Stimulated activated memory B cell treated with anti-CD40 and anti-IgM and Interleukin-4, amounts not matched to agents 10 μg/mL and 1 μg/mL and 100 μg/mL, for 72 hours (primary cell): ENCODE measurements at regions not wholly inside any gene's neighbourhood (a gene's known extent, or its start where the extent isn't known, plus 50 kb on each side); places are given as distances from the start of the nearest gene placed in this dataset.

Experiments
- ATAC-seq: fragments of 150-1000 bp; cut with Tn5 transposase; 2 replicates; pipeline ENCODE4 v1.10.0; 2021
- H3K27ac Mint-ChIP-seq: one replicate; pipeline ENCODE4 v1.8.0; 2022; ENCODE audit warnings: mild to moderate bottlenecking, mixed read lengths
- H3K27me3 Mint-ChIP-seq: one replicate; pipeline ENCODE4 v1.8.0; 2022; ENCODE audit warnings: mixed read lengths
- H3K36me3 Mint-ChIP-seq: one replicate; pipeline ENCODE4 v1.8.0; 2022; ENCODE audit warnings: mixed read lengths
- H3K4me1 Mint-ChIP-seq: one replicate; pipeline ENCODE4 v1.8.0; 2022; ENCODE audit warnings: mixed read lengths
- H3K4me3 Mint-ChIP-seq: one replicate; pipeline ENCODE4 v1.8.0; 2022; ENCODE audit warnings: mild to moderate bottlenecking, moderate library complexity, mixed read lengths
- H3K9me3 Mint-ChIP-seq: one replicate; pipeline ENCODE4 v1.8.0; 2022; ENCODE audit warnings: mixed read lengths

DNA sequence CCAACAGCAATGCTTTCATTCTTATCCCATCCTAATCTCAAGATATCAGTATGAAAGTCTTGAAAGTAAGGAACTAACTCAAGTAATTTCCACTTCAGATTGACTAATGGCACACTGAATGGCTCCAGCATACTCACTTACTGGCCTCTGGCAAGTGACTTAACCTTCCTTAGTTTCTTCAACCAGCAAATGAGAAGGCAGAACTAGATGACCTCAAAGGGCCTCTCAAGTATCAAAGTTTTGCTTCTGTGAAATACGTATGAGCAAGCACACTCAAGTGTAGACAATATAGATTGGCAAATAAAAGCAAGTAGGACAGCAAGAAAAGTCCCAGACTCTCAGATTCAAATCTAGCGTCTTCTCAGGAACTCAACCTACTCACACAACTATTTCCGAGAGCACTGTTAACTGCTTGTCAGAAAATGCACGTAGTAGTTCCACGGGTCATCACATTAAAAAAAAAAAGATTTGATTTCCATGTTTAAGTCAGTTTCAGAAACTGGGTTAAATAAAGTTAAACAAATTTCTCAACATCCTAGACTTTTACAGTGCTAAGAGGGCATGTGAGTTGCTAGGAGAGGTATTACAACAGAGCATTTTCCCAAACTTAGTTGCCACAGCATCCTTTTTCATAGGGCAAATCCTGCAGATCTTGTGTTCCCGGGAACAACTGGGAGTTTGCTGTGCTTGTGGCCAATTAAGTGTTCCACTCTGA lies 276.9 kb upstream of the KLF14 start:
- peak overlapping the region; percentile 89 for H3K27ac Mint-ChIP-seq
- H3K4me3 Mint-ChIP-seq, result peak overlapping the region; percentile 22
- no peaks in the 10 kb centered on the region for H3K9me3 Mint-ChIP-seq
- H3K4me1 Mint-ChIP-seq, result peaks cover 86% of the 10 kb centered on the region
- peak; percentile 83 for ATAC-seq
- peaks cover 11% of the 10 kb centered on the region for H3K36me3 Mint-ChIP-seq
- H3K27me3 Mint-ChIP-seq, result no peaks in the 10 kb centered on the region

DNA sequence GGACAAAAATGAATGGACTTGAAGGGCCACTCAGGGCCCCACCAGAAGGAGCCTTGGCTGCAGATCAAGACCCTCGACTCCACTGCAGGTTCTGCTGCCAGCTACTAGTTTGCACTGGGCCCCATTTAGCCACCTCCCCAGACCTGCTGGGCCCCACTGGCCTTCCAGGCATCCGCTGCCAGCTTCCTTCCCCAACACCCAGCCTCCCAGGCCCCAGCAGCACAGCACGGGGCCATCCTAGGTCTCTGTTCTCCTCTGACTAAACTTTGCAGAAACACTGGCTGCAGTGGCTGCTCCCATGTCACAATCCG lies 277.4 kb upstream of the KLF14 start:
- H3K36me3 Mint-ChIP-seq, result peaks cover 11% of the 10 kb centered on the region
- H3K9me3 Mint-ChIP-seq, result no peaks in the 10 kb centered on the region
- no peaks in the 10 kb centered on the region for H3K27me3 Mint-ChIP-seq
- peaks cover 91% of the 10 kb centered on the region for H3K4me1 Mint-ChIP-seq
- no peak for ATAC-seq
- peak overlapping the region; percentile 22 for H3K4me3 Mint-ChIP-seq
- peak overlapping the region; percentile 89 for H3K27ac Mint-ChIP-seq

DNA sequence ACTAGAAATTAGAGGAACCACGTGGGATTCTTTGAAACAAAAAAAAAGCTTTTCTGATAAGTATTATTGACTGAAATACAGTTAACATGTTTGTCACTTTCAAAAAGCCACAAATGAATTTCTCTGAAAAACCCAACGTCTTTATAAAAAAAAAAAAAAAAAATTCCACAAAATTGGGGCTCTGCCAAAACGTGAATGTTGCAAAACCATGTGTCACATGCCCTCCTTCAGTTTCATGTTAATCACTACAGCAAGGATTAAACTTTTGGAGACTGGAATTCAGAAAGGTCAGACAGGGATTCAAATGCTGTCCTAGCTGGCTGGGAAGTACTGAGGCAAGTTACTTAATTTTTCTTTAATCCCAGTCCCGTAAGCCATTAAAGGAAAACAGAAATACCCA lies 278.0 kb upstream of the KLF14 start:
- Mint-ChIP-seq H3K27me3 (no peaks in the 10 kb centered on the region), H3K4me3 (no peak overlapping the region)

DNA sequence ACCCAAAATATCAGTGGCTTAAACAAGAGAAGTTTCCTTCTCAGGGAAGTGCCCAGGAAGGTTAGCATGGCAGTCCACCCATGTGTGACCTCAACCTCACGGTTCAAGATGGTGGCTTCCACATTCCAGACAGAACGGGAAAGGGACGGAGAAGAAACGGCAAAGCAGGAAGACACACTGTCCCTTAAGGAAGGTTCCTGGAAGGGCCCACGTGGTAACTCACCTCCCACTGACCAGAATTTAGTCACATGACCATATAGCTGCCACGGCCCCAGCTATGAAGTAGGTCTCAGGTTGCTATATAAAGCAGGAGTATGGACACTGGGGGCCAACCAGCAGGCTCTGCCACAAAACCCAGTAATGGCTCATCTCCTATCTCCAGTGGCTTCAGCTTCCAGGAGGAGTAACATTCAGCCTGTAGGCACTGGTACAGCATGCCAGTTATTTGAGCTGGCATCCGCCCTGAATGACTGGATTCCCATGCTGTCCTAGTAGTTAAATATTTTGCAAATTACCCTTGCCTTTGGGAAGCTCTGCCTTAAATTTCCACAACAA lies 278.5 kb upstream of the KLF14 start:
- Mint-ChIP-seq H3K9me3 (no peaks in the 10 kb centered on the region), H3K27ac (peak overlapping the region; percentile 89), H3K27me3 (no peaks in the 10 kb centered on the region), H3K4me1 (peaks cover 90% of the 10 kb centered on the region), H3K36me3 (peaks cover 15% of the 10 kb centered on the region), H3K4me3 (no peak overlapping the region)
- no peak for ATAC-seq

More for the DNA sequence above, 278.0 kb upstream of the KLF14 start:
- no peak for ATAC-seq
- peaks cover 93% of the 10 kb centered on the region for H3K4me1 Mint-ChIP-seq
- peaks cover 11% of the 10 kb centered on the region for H3K36me3 Mint-ChIP-seq
- H3K9me3 Mint-ChIP-seq, result no peaks in the 10 kb centered on the region
- H3K27ac Mint-ChIP-seq, result peak overlapping the region; percentile 89

DNA sequence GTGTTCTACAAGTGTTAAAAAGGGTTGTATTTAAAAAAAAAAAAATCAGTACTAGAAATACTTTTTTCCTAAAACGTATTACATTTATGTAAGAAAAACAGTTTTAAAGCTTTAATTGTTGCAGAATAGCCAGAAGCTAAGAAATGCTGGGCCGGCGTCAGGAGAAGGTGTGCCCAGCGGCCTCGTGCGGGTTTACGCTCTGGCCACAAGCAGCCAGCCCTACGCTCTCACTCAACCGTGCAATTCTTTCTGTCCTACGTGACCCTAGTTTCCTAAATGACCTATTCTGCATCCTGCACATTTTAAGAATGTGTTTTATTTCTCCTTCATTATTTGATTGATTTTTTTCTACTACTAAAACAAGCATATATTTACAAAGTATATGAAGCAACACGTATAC lies 279.7 kb upstream of the KLF14 start:
- Mint-ChIP-seq H3K9me3 (no peaks in the 10 kb centered on the region), H3K27ac (peak overlapping the region; percentile 89), H3K36me3 (peaks cover 24% of the 10 kb centered on the region), H3K4me3 (no peak overlapping the region), H3K4me1 (peaks cover 90% of the 10 kb centered on the region), H3K27me3 (no peaks in the 10 kb centered on the region)
- no peak for ATAC-seq

DNA sequence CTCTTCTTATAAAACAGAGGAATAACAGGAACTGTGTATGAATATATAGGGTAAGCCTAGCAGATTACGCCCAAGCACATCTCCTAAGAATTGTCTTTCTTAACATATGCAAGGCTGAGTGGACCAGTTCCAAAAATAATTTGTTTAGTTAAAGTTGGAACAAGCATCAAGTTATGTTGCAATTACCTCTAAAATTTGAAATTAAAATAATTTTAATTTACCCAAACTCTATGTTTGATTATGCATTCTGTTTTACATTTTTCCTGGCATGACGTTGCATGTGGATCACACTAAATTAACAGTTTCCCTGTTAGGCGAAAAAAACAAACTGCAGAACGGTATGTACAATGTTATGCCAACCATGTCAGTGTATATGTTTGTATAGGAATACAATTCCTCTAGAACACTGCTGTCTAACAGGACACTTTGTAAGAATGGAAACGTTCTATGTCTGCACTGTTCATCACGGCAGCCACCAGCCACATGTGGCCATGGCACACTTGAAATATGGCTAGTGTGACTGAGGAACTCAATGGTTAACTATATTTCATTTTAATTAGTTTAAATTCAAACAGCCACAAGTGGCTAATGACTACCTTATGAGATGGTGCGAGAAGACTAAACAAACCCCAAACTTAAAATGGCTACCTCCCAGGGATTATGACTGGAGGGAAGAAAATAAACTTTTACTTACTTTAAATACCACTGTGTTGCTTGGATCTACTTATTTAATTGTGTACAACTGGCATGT lies 281.1 kb upstream of the KLF14 start:
- peaks cover 26% of the 10 kb centered on the region for H3K36me3 Mint-ChIP-seq
- peak overlapping the region; percentile 9 for H3K27ac Mint-ChIP-seq
- no peak for ATAC-seq
- peaks cover 85% of the 10 kb centered on the region for H3K4me1 Mint-ChIP-seq
- no peaks in the 10 kb centered on the region for H3K27me3 Mint-ChIP-seq
- H3K9me3 Mint-ChIP-seq, result no peaks in the 10 kb centered on the region
- no peak overlapping the region for H3K4me3 Mint-ChIP-seq

DNA sequence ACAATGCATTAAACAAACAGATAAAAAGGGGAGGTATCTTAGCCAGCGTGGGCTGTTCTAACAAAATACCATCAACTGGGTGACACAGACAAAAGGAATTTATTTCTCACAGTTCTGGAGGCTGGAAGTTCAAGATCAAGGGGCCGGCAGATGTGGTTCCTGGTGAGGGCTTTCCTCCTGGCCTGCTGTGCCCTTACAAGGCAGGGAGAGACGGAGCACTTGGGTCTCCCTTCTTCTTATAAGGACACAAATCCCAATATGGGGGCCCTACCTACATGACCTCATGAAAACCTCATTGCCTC lies 281.6 kb upstream of the KLF14 start:
- Mint-ChIP-seq H3K36me3 (peaks cover 30% of the 10 kb centered on the region), H3K9me3 (no peaks in the 10 kb centered on the region), H3K27ac (peak overlapping the region; percentile 9), H3K4me1 (peaks cover 85% of the 10 kb centered on the region), H3K4me3 (no peak overlapping the region), H3K27me3 (no peaks in the 10 kb centered on the region)
- ATAC-seq, result no peak

DNA sequence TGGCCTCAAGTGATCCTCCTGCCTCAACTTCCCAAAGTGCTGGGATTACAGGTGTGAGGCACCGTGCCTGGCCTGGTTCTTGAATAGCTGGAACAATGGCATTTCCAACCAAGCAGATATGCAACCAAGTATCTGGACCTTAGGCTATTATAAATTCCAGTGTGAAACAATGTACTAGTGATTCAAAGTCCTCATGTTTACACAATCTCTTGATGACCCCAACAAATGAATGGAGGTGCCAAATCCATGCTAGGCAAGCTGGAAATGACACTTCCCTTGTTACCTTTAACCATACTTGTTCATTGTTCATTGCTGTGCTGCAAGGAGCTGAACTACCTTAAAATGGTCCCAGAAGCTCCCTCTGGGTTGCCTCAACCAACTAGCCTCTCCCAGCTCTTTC lies 282.2 kb upstream of the KLF14 start:
- ATAC-seq, result no peak
- no peak overlapping the region for H3K4me3 Mint-ChIP-seq
- H3K27me3 Mint-ChIP-seq, result no peaks in the 10 kb centered on the region
- peak overlapping the region; percentile 9 for H3K27ac Mint-ChIP-seq
- peaks cover 30% of the 10 kb centered on the region for H3K36me3 Mint-ChIP-seq
- H3K9me3 Mint-ChIP-seq, result no peaks in the 10 kb centered on the region
- peaks cover 85% of the 10 kb centered on the region for H3K4me1 Mint-ChIP-seq

DNA sequence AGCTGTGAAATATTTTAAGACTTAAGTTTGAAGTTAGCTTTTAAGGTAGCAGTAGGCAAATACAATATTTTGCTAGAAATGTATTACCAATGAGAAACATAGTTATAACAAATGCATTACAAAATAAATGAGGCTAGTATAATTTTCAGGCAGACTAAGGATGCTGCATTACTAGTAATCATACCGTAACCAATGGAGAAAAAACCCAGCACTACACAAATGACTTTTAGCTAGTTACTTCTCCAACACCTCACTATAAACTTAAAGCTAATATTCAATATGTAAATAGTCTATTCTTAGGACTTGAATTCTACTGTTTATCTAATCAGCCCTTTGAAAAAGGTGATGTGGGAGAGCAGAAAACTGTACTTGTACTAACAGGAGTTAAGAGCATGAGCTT lies 285.3 kb upstream of the KLF14 start:
- peaks cover 40% of the 10 kb centered on the region for H3K36me3 Mint-ChIP-seq
- H3K27ac Mint-ChIP-seq, result peak overlapping the region; percentile 77
- ATAC-seq, result no peak
- no peaks in the 10 kb centered on the region for H3K27me3 Mint-ChIP-seq
- no peak overlapping the region for H3K4me3 Mint-ChIP-seq
- H3K4me1 Mint-ChIP-seq, result peaks cover 76% of the 10 kb centered on the region
- H3K9me3 Mint-ChIP-seq, result peaks cover 2% of the 10 kb centered on the region

DNA sequence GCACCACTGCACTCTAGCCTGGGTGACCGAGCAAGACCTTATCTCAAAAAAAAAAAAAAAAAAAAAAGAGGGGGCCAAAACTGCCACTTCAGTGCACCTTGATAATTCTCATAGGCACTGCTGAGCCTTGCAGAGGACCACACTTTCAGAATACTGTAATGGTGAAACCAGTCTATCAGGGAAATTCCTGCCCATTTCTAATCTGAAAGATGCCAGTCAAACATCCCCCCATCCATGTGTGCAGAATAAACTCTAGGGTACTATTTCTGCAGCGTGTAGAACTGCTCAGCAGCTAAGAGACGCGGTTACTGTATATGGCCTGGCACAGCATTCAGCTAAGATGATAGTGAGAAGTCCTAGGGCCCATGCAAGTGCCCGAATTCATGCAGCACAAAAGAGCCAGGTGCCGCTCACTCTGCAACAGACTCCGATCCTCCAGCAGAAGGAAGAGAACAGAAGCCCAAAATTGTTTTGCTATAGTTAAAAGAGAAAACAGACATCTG lies 286.8 kb upstream of the KLF14 start:
- Mint-ChIP-seq H3K27me3 (no peaks in the 10 kb centered on the region), H3K36me3 (peaks cover 37% of the 10 kb centered on the region), H3K9me3 (peaks cover 2% of the 10 kb centered on the region), H3K4me1 (peaks cover 72% of the 10 kb centered on the region), H3K4me3 (peak overlapping the region; percentile 55), H3K27ac (peak overlapping the region; percentile 77)
- ATAC-seq, result peak; percentile 80

DNA sequence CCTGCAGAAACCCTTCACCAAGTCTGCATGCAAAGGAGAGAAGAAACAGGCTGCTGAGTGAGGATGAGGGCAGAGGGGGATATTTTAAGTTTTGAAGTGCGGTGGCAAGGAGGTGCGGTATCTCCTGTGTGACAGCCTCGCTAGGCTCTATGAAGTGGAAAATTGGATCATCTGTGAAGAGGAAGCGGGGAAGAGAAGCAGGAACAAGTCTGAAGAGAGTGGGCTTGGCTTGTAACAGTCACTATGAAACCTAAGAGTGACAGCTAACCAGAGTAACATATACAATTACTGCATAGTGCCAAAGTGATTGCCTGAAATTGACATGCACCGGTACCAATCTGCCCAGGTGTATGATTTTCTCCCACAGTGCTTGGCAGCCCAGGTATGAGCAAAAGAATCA lies 287.5 kb upstream of the KLF14 start:
- peaks cover 72% of the 10 kb centered on the region for H3K4me1 Mint-ChIP-seq
- no peaks in the 10 kb centered on the region for H3K27me3 Mint-ChIP-seq
- peak overlapping the region; percentile 77 for H3K27ac Mint-ChIP-seq
- peaks cover 2% of the 10 kb centered on the region for H3K9me3 Mint-ChIP-seq
- ATAC-seq, result peak; percentile 86
- H3K36me3 Mint-ChIP-seq, result peaks cover 37% of the 10 kb centered on the region
- H3K4me3 Mint-ChIP-seq, result peak overlapping the region; percentile 55

DNA sequence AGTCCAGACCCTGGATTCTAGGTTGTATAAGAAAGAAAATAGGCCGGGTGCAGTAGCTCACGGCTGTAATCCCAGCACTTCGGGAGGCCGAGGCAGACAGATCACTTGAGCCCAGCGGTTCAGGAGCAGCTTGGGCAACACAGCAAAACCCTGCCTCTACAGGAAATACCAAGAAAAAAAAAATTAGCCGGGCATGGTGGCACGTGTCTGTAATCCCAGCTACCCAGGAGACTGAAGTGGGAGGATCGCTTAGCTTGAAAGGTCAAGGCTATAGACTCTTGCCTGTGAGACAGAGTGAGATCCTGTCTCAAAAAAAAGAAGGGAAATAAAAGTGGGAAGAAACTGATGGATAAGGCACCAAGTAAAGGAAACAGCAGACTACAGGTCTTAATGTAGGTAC lies 287.9 kb upstream of the KLF14 start:
- H3K36me3 Mint-ChIP-seq, result peaks cover 37% of the 10 kb centered on the region
- no peak for ATAC-seq

DNA sequence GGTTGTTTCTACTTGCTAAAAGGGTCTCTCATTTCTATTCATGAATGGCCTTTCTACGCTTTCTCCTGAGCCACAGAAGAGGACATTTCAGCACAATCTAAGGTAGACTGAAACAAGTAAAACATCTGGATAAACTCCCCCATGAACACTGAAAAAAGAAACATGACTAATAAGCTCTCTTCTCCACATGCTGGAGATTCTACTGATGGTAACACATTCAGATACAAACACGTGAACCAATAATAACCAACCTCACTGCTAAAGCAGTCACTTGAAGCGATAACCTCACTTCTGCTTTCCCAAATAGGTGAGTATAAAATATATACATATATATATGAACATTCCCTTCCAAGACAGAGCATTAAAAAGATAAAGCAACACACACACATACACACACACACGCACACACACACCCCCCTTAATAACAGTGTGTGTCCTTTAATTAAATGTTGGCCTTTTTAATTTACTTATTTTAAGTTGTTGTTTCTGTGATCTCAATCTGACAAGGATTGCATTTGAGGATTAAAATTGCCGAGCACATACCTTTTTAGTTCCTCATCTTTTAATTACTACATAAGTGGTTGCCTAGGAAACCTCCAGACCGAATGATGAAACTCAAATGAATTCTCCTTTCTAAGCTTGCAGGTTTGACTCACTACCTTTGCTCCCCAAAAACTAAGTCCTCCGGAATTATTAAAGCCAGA lies 292.4 kb upstream of the KLF14 start:
- H3K27ac Mint-ChIP-seq, result peak overlapping the region; percentile 90
- peaks cover 2% of the 10 kb centered on the region for H3K9me3 Mint-ChIP-seq
- peaks cover 81% of the 10 kb centered on the region for H3K4me1 Mint-ChIP-seq
- H3K36me3 Mint-ChIP-seq, result peaks cover 23% of the 10 kb centered on the region
- ATAC-seq, result peak; percentile 45
- H3K4me3 Mint-ChIP-seq, result peak overlapping the region; percentile 54
- no peaks in the 10 kb centered on the region for H3K27me3 Mint-ChIP-seq

More for the DNA sequence above, 287.9 kb upstream of the KLF14 start:
- Mint-ChIP-seq H3K9me3 (peaks cover 2% of the 10 kb centered on the region), H3K27ac (peak overlapping the region; percentile 77), H3K4me1 (peaks cover 74% of the 10 kb centered on the region), H3K27me3 (no peaks in the 10 kb centered on the region), H3K4me3 (peak overlapping the region; percentile 55)

DNA sequence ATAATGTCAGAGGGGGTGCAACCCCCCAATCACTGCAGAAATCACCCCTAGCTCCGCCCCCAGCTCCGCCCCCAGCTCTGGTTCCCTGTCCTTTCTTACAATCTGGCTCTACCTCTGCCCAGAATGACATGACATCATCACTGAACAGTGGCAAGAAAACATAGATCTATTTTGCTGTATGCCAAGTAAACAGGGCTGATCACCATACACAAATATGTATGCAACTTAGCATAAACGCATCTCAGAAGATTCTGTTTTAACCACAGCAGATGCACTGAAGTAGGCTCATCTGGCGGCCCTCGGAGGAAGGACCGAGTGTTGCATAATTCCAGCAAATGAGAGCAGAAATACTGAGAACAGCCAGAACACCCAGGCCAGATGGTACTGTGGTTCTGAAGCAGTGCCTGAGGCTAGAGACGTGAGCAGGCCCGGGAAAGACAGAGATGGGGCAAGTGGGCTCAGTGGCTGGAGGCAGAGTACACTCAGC lies 293.3 kb upstream of the KLF14 start:
- Mint-ChIP-seq H3K36me3 (peaks cover 18% of the 10 kb centered on the region), H3K4me1 (peaks cover 81% of the 10 kb centered on the region), H3K27ac (peak overlapping the region; percentile 90), H3K4me3 (peak overlapping the region; percentile 30), H3K27me3 (no peaks in the 10 kb centered on the region), H3K9me3 (peaks cover 2% of the 10 kb centered on the region)
- peak; percentile 25 for ATAC-seq

DNA sequence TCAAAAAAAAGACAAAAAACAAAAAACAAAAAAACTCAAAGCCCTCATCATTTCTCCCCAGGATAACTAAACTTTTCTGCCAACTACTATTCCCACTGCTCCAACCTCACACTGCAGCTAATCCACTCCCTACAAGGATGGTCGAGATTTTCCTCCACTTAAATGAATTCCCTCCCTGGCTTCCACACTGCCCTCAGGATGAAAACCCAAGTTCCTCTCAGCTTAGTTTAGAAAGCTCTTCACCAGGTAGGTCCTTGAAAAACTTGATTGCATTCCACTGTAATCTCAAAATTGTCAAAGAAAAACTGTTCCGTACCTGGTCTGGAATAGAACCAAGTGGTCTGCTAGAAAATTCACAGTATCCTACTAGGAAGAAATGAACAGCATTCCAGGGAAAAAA lies 294.3 kb upstream of the KLF14 start:
- H3K4me3 Mint-ChIP-seq, result no peak overlapping the region
- peak overlapping the region; percentile 90 for H3K27ac Mint-ChIP-seq
- peaks cover 16% of the 10 kb centered on the region for H3K36me3 Mint-ChIP-seq
- no peaks in the 10 kb centered on the region for H3K27me3 Mint-ChIP-seq
- H3K9me3 Mint-ChIP-seq, result peaks cover 2% of the 10 kb centered on the region
- peaks cover 88% of the 10 kb centered on the region for H3K4me1 Mint-ChIP-seq
- ATAC-seq, result no peak
